Spleen (tissue), 11 donors: ENCODE measurements at regions not wholly inside any gene's neighbourhood (a gene's known extent, or its start where the extent isn't known, plus 50 kb on each side); places are given as distances from the start of the nearest gene placed in this dataset.

Source experiments
- DNase-seq: peaks from one replicate; pipeline ENCODE4 v3.0.0-alpha.2; 2020
- H3K27ac ChIP-seq, 8 donors: fragments of 200-600 bp; sonication (generic) in 7 of 8; 1 replicate in 4 of 8; 2 replicates in 4 of 8; pipeline versions ENCODE4 v1.5.0 to v1.8.0; 2016 to 2021; ENCODE audit warnings: inconsistent platforms in 4 of 8, mild to moderate bottlenecking in 4 of 8, moderate library complexity in 1 of 8
- H3K27me3 ChIP-seq, 7 donors: fragments of 200-600 bp; sonication (generic) in 6 of 7; replicated peaks in 1 of 7; 1 replicate in 4 of 7; 2 replicates in 3 of 7; pipeline versions ENCODE4 v1.5.0 to v1.8.0; 2016 to 2021; ENCODE audit warnings: inconsistent platforms in 3 of 7, mild to moderate bottlenecking in 1 of 7
- H3K36me3 ChIP-seq, 6 donors: fragments of 200-600 bp; sonication (generic) in 5 of 6; 1 replicate in 4 of 6; 2 replicates in 2 of 6; pipeline versions ENCODE4 v1.5.0 to v1.8.0; 2016 to 2021; ENCODE audit warnings: inconsistent platforms in 2 of 6
- H3K4me1 ChIP-seq, 6 donors: fragments of 200-600 bp; sonication (generic) in 5 of 6; 1 replicate in 3 of 6; 2 replicates in 3 of 6; pipeline versions ENCODE4 v1.5.0 to v1.8.0; 2016 to 2021; ENCODE audit warnings: inconsistent platforms in 3 of 6
- H3K4me3 ChIP-seq, 8 donors: fragments of 200-600 bp; sonication (generic) in 7 of 8; 1 replicate in 4 of 8; 2 replicates in 4 of 8; pipeline versions ENCODE4 v1.5.0 to v1.8.0; 2016 to 2021; ENCODE audit warnings: inconsistent platforms in 4 of 8, mild to moderate bottlenecking in 4 of 8, moderate library complexity in 2 of 8
- H3K9me3 ChIP-seq, 8 donors: fragments of 200-600 bp; sonication (generic) in 7 of 8; 1 replicate in 4 of 8; 2 replicates in 4 of 8; pipeline versions ENCODE4 v1.5.0 to v1.8.0; 2016 to 2021; ENCODE audit warnings: inconsistent platforms in 4 of 8
- CTCF ChIP-seq, 11 experiments: fragments of 200-600 bp in 7 of 11; fragments of 450-650 bp in 4 of 11; sonication (generic) in 4 of 11; IDR thresholded peaks in 8 of 11; conservative IDR thresholded peaks in 3 of 11; 1 replicate in 7 of 11; 2 replicates in 4 of 11; pipeline versions ENCODE4 v1.4.0 to v1.8.0; 2016 to 2021; ENCODE audit warnings: antibody characterized with exemption in 11 of 11, inconsistent platforms in 4 of 11, mild to moderate bottlenecking in 1 of 11
- POLR2A ChIP-seq, 3 donors: fragments of 450-650 bp; IDR thresholded peaks; one replicate each; pipeline ENCODE4 v1.5.1; 2017; ENCODE audit warnings: antibody characterized with exemption in 3 of 3, mild to moderate bottlenecking in 1 of 3
- POLR2AphosphoS5 ChIP-seq, 3 donors: sonication (generic); formaldehyde crosslinking; IDR thresholded peaks; one replicate each; pipeline ENCODE4 v1.5.1; 2017; ENCODE audit warnings: antibody characterized with exemption in 3 of 3
- WGBS, 5 donors: extraction: QIAGEN DNeasy Blood & Tissue Kit in 3 of 5; methylation state at CpG; one replicate each; pipeline versions ENCODE4 v1.1.5 to v1.1.7; 2013 to 2018; 5-methylcytosine and 5-hydroxymethylcytosine counted together
- intact Hi-C: fragments of 100-400 bp; cut with DNase I; formaldehyde crosslinking; loops from one replicate; pipeline ENCODE4 v1.15.0; 2023; ENCODE audit warnings: low total_unique reads
- donor health status: healthy with polysubstance abuse.
- donor health status: DM: no; HTN: no; CAD: no; lungs with moderate emphysema.
- donor health status: DM: no; HTN: no; CAD: no.
- donor health status: Bipolar disorder and iron deficiency.
- donor health status: healthy.
- donor health status: DM: no; HTN: no; CAD: no.
- donor health status: DM: yes; HTN: yes; CAD: no.

- H3K9me3 ChIP-seq, result peaks cover 0 to 5% (median 0%) of the 10 kb centered on the region in 8 donors
- WGBS, 5 donors, result 34 to 42% (median 37%) methylated on average over 3 of the region's 3 CpGs
- no peaks in the 10 kb centered on the region for H3K36me3 ChIP-seq
- H3K27ac ChIP-seq, result no peak overlapping the region
- H3K27me3 ChIP-seq, result no peaks in the 10 kb centered on the region
- H3K4me3 ChIP-seq, result no peak overlapping the region
- H3K4me1 ChIP-seq, result no peaks in the 10 kb centered on the region
- intact Hi-C loops, result no loop called here
- TF ChIP-seq POLR2AphosphoS5 (IDR thresholded peaks at IDR 0.05) (no peak), POLR2A (IDR thresholded peaks at IDR 0.05) (no peak), CTCF (IDR thresholded peaks at IDR 0.05 in 8 of 11, conservative IDR thresholded peaks at IDR 0.05 in 3 of 11) (no peak)
- no peak for DNase-seq
Observed at GRCh38 chr5:130708754-130709153, 456.3 kb downstream of the HINT1 start.

GRCh38 chr5:130706696-130707095 is 458.4 kb downstream of the HINT1 start:
- H3K9me3 ChIP-seq, result peaks cover 0 to 10% (median 2%) of the 10 kb centered on the region in 8 donors
- H3K36me3 ChIP-seq, result no peaks in the 10 kb centered on the region
- H3K27ac ChIP-seq, result no peak overlapping the region
- intact Hi-C loops, result no loop called here
- DNase-seq, result no peak
- H3K4me1 ChIP-seq, result no peaks in the 10 kb centered on the region
- WGBS, 5 donors, result 80 to 86% (median 85%) methylated on average over 5 of the region's 5 CpGs
- no peak for TF ChIP-seq CTCF (IDR thresholded peaks at IDR 0.05 in 8 of 11, conservative IDR thresholded peaks at IDR 0.05 in 3 of 11)
- no peak for TF ChIP-seq POLR2AphosphoS5 (IDR thresholded peaks at IDR 0.05)
- no peak for TF ChIP-seq POLR2A (IDR thresholded peaks at IDR 0.05)
- no peak overlapping the region for H3K4me3 ChIP-seq
- no peaks in the 10 kb centered on the region for H3K27me3 ChIP-seq

GRCh38 chr5:130705368-130705767 is 459.7 kb downstream of the HINT1 start:
- Histone ChIP-seq H3K27me3 (no peaks in the 10 kb centered on the region), H3K27ac (no peak overlapping the region), H3K36me3 (no peaks in the 10 kb centered on the region), H3K9me3 (peaks cover 0 to 10% (median 2%) of the 10 kb centered on the region in 8 donors), H3K4me1 (no peaks in the 10 kb centered on the region), H3K4me3 (no peak overlapping the region)
- TF ChIP-seq CTCF (IDR thresholded peaks at IDR 0.05 in 8 of 11, conservative IDR thresholded peaks at IDR 0.05 in 3 of 11) (no peak), POLR2AphosphoS5 (IDR thresholded peaks at IDR 0.05) (no peak)
- intact Hi-C loops, result no loop called here
- WGBS, 5 donors, result 79 to 85% (median 84%) methylated on average over 2 of the region's 2 CpGs
- no peak for DNase-seq

DNA sequence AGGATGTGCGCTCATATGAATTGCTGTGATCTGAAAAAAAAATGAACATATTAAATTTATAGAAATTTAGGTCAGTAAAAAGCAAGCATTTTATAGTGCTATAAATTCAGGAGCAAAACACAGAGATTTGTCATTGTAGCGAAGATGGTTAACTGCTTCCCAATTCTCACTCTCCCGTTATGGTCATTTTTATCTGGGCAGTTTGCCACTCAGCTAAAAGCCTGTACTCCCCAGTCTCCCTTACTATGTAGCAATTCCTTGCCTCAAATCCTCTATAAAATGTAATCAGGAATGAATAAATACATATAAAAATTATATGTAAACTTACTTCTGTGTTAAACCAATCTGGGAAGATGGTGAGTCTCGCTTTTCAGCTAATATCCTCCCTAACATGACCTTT is 471.5 kb downstream of the HINT1 start:
- 82 to 88% (median 86%) methylated on average over 4 of the region's 4 CpGs for WGBS, 5 donors
- no peak for TF ChIP-seq POLR2AphosphoS5 (IDR thresholded peaks at IDR 0.05)
- TF ChIP-seq CTCF (IDR thresholded peaks at IDR 0.05 in 8 of 11, conservative IDR thresholded peaks at IDR 0.05 in 3 of 11), result no peak
- TF ChIP-seq POLR2A (IDR thresholded peaks at IDR 0.05), result no peak
- H3K9me3 ChIP-seq, result no peaks in the 10 kb centered on the region
- intact Hi-C loops, result no loop called here
- H3K27me3 ChIP-seq, result peaks cover 0 to 6% (median 0%) of the 10 kb centered on the region in 7 donors
- no peak for DNase-seq
- no peak overlapping the region for H3K4me3 ChIP-seq
- no peaks in the 10 kb centered on the region for H3K4me1 ChIP-seq
- no peak overlapping the region for H3K27ac ChIP-seq
- H3K36me3 ChIP-seq, result no peaks in the 10 kb centered on the region
